GM18867 (cell line): ENCODE measurements at regions not wholly inside any gene's neighbourhood (a gene's known extent, or its start where the extent isn't known, plus 50 kb on each side); places are given as distances from the start of the nearest gene placed in this dataset.
"Not testable (repeated sequence)": the region's sequence is repeated elsewhere in the genome, so short reads cannot be mapped to it uniquely, and the experiment has no call there.

ENCODE experiments used
- ATAC-seq: cut with Tn5 transposase; IDR thresholded peaks from one replicate; pipeline ENCODE4 v1.9.1; 2021; ENCODE audit warnings: mild to moderate bottlenecking, moderate library complexity; ENCODE audit not compliant: unreplicated experiment

DNA sequence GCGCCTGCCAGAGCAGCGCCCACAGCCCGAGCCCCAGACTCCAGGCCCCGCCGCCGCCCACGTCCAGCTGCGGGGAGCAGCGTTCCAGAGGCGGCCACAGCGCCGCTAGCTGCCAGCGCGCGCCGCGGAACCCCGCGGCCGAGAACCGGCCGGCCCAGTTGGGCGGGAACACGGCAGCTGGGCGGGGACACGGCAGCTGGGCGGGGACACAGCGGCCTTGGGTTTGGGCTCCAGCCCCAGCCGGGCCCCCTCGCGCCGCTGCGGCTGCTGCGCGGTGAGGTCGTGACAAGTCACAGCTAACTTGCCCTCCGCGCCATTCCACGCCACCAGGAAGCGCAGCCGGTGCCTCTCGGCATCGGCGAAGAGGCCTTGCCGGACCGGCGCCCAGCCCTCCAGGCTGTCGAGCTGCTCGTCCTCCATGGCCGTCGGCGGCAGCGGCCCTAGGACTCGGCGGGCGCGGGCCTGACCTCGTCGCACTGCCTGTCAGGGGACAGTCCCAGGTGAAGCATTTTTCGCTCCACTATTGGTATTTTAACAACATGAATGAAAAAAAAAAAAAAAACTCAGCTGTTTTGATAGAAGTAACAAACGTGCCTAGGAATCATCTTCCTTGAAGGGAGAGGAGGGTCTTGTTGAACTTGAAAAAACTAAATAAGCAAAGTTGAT, 56.6 kb upstream of the GOLGA8N start:
- peak; percentile 90 for ATAC-seq

DNA sequence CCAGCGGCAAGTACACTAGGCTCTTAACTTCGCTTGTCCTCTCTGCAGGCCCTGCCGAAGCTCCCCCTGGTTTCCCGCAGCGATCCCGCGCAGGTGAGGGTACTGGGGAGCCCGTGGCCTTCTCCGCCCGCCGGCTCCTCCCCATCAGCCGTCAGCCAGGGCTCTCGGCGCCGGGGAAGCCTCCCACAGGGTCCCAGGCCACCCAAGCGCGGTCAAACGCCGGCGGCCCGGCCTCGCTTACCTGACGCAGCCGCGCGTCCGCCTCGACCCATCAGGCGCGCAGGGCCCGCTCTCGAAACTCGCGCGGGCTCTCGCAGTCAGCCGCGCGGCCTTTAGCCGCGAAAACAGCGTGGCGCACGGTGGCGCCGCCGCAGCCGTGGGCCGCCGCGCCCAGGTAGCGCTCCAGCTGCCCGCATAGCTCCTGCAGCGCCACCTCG, 57.2 kb upstream of the GOLGA8N start:
- ATAC-seq: peak; percentile 38

- ATAC-seq: peak; percentile 32
Measured at GRCh38 chr15:32535150-32535898, 57.9 kb upstream of the GOLGA8N start.

GRCh38 chr15:32522900-32523299, 67.5 kb upstream of the GOLGA8O start:
- ATAC-seq: not testable (repeated sequence)

DNA sequence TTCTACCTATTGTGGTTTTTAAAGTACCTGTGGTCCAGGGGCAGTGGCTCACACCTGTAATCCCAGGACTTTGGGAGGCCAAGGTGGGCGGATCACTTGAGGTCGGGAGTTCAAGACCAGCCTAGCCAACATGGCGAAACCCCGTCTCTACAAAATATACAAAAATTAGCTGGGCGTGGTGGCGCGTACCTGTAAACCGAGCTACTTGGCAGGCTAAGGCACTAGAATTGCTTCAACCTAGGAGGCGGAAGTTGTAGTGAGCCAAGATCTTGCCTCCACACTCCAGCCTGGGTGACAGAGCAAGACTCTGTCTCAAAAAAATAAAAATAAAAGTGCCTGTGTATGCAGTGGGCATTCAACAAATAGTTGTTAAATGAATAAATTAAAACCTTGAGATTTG, 67.0 kb upstream of the GOLGA8O start:
- not testable (repeated sequence) for ATAC-seq

GRCh38 chr15:32518976-32519375, 63.5 kb upstream of the GOLGA8O start:
- not testable (repeated sequence) for ATAC-seq

- not testable (repeated sequence) for ATAC-seq
Measured at GRCh38 chr15:32518013-32518412, 62.6 kb upstream of the GOLGA8O start.

DNA sequence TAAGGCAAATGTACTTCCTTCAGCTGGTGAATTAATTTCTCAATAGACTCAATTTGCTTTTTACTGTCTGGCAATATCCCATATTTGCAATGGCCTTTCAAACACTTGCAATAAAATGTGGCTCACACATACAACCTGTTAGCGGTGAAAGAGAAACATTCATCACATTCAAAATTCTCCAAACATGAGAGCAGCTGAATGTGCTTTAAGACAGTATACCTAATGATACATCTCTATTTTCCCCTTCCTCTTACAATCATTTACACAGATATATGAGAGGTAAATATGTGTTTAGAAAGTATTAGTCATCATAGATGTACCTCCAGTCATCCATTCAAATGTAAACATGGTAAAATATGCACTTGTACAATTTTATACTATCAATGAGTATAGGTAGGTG, 61.5 kb upstream of the GOLGA8O start:
- not testable (repeated sequence) for ATAC-seq

- ATAC-seq: not testable (repeated sequence)
Measured at GRCh38 chr15:32513378-32513777, 57.9 kb upstream of the GOLGA8O start.

DNA sequence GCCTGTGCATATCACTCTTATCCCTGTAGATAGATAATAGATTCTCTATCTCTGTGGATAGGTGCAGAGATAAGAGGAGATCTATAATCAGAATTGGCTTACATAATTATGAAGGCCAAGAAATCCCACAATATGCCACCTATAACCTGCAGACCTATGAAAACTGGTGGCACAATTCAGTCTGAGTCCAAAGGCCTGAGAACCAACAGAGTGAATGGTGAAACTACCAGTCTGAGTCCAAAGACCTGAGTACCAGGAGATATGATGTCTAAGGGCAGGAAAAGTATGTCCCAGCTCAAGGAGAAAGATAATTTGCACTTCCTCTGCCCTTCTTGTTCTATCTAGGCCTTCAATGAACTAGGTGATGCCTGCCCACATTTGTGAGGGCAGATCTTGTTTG, 54.6 kb upstream of the GOLGA8O start:
- ATAC-seq: not testable (repeated sequence)

DNA sequence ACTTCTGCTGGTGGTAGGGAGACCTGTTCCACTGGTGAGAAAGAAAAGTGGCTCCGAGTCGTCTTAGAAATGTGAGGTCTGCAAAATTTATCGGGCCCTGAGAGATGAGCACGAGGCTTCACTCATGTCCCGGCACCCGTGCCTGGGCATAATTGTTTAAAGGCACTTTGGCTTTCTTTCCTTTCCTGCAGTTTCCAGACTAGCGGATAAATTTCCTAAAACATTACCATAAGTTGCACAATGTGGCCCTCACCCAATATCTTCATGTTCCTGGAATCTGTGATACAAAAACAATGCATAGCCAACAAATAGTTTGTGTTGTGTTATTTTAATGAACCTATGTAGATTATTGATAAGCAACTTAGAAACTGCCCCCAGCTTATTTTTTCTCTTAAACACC, 52.6 kb upstream of the GOLGA8O start:
- not testable (repeated sequence) for ATAC-seq

DNA sequence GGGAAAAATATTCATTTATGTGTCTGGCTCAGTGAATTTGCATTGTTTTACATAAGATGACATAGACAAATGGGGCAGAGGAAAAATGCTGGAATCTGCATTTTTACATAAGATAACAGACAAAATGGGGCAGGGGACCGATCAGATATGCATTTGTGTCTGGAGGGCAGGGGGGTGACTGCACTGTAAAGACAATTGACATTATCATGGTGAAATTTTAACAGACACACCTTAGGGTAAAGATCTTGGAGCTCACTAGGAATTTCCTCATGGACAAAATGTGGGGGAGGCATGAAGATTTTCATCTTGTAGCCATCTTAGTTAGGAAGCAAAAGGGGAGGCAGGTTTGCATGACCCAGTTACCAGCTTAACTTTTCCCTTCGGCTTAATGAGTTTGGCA, 51.4 kb upstream of the GOLGA8O start:
- ATAC-seq: not testable (repeated sequence)

GRCh38 chr15:32505633-32506032, 50.2 kb upstream of the GOLGA8O start:
- not testable (repeated sequence) for ATAC-seq
